Aorta (tissue), 5 donors: ENCODE measurements at regions not wholly inside any gene's neighbourhood (a gene's known extent, or its start where the extent isn't known, plus 50 kb on each side); places are given as distances from the start of the nearest gene placed in this dataset.

Source experiments
- ATAC-seq: fragments of 200-7000 bp; cut with Tn5 transposase; one replicate; pipeline ENCODE4 v1.9.1; 2022; ENCODE audit warnings: moderate library complexity; ENCODE audit not compliant: low FRiP score
- DNase-seq, 2 donors: peaks; one replicate each; pipeline ENCODE4 v3.0.0-alpha.2; 2020
- H3K27ac ChIP-seq, 2 donors: one replicate each; pipeline ENCODE4 v1.5.1; 2013; ENCODE audit warnings: low read length in 2 of 2, mild to moderate bottlenecking in 2 of 2, moderate library complexity in 2 of 2, control low read depth in 1 of 2, inconsistent platforms in 1 of 2, low read depth in 1 of 2
- H3K27me3 ChIP-seq, 2 donors: one replicate each; pipeline ENCODE4 v1.6.1; 2013; ENCODE audit warnings: control low read depth in 1 of 2, low read length in 1 of 2, mild to moderate bottlenecking in 1 of 2, moderate library complexity in 1 of 2; ENCODE audit not compliant: insufficient read depth in 2 of 2, control insufficient read depth in 1 of 2
- H3K36me3 ChIP-seq, 2 donors: one replicate each; pipeline ENCODE4 v1.6.1; 2013; ENCODE audit warnings: control low read depth in 1 of 2, low read length in 1 of 2, mild to moderate bottlenecking in 1 of 2; ENCODE audit not compliant: insufficient read depth in 2 of 2, control insufficient read depth in 1 of 2
- H3K4me1 ChIP-seq, 2 donors: one replicate each; pipeline ENCODE4 v1.6.1; 2013; ENCODE audit warnings: low read length in 2 of 2, control low read depth in 1 of 2, mild to moderate bottlenecking in 1 of 2, moderate library complexity in 1 of 2; ENCODE audit not compliant: insufficient read depth in 2 of 2, control insufficient read depth in 1 of 2
- H3K4me3 ChIP-seq, 2 donors: one replicate each; pipeline ENCODE4 v1.5.1; 2013; ENCODE audit warnings: low read length in 2 of 2, control low read depth in 1 of 2, mild to moderate bottlenecking in 1 of 2
- H3K9me3 ChIP-seq: one replicate; pipeline ENCODE4 v1.6.1; 2013; ENCODE audit warnings: mild to moderate bottlenecking, low read length; ENCODE audit not compliant: control insufficient read depth
- WGBS, 2 donors: extraction: QIAGEN DNeasy Blood & Tissue Kit; methylation state at CpG; one replicate each; pipeline ENCODE4 v1.1.7; 2013; 5-methylcytosine and 5-hydroxymethylcytosine counted together
- intact Hi-C, 2 donors: fragments of 100-400 bp; cut with DNase I; formaldehyde crosslinking; loops; one replicate each; pipeline versions ENCODE4 v1.14.2 to v1.15.0; 2022
- donor health status: healthy with polysubstance abuse.
- donor health status: Bipolar disorder and iron deficiency.
- donor health status: DM: no; HTN: no; CAD: no.
- donor health status: DM: no; HTN: no; CAD: no.
- donor health status: DM: yes; HTN: yes; CAD: no.

- Histone ChIP-seq H3K27ac (no peak overlapping the region), H3K36me3 (no peaks in the 10 kb centered on the region), H3K9me3 (peaks cover 2% of the 10 kb centered on the region), H3K4me1 (no peaks in the 10 kb centered on the region), H3K4me3 (no peak overlapping the region), H3K27me3 (no peaks in the 10 kb centered on the region)
- intact Hi-C loops, result no loop called here
- DNase-seq, result no peak
- ATAC-seq, result no peak
Observed at GRCh38 chr7:11960621-11961020, 128.6 kb upstream of the THSD7A start.

GRCh38 chr7:11969643-11970042 lies 137.6 kb upstream of the THSD7A start:
- 68 to 70% methylated on average over 1 of the region's 1 CpG for WGBS, 2 donors
- intact Hi-C loops, result no loop called here
- DNase-seq (no peak), ATAC-seq (no peak)
- no peaks in the 10 kb centered on the region for H3K9me3 ChIP-seq
- no peaks in the 10 kb centered on the region for H3K36me3 ChIP-seq
- H3K27me3 ChIP-seq, result no peaks in the 10 kb centered on the region
- H3K4me1 ChIP-seq, result no peaks in the 10 kb centered on the region
- no peak overlapping the region for H3K4me3 ChIP-seq
- H3K27ac ChIP-seq, result no peak overlapping the region

- 35 to 55% methylated on average over 3 of the region's 3 CpGs for WGBS, 2 donors
- DNase-seq (no peak), ATAC-seq (no peak)
- H3K9me3 ChIP-seq, result no peaks in the 10 kb centered on the region
- H3K4me1 ChIP-seq, result no peaks in the 10 kb centered on the region
- H3K27me3 ChIP-seq, result no peaks in the 10 kb centered on the region
- intact Hi-C loops, result no loop called here
- no peaks in the 10 kb centered on the region for H3K36me3 ChIP-seq
- H3K27ac ChIP-seq, result no peak overlapping the region
- no peak overlapping the region for H3K4me3 ChIP-seq
Observed at GRCh38 chr7:11970132-11970531, 138.1 kb upstream of the THSD7A start.

GRCh38 chr7:11985376-11985775 lies 153.4 kb upstream of the THSD7A start:
- Histone ChIP-seq H3K9me3 (no peaks in the 10 kb centered on the region), H3K4me1 (no peaks in the 10 kb centered on the region), H3K27me3 (no peaks in the 10 kb centered on the region), H3K27ac (no peak overlapping the region), H3K36me3 (no peaks in the 10 kb centered on the region), H3K4me3 (no peak overlapping the region)
- intact Hi-C loops, result no loop called here
- DNase-seq (no peak), ATAC-seq (no peak)

- Histone ChIP-seq H3K9me3 (no peaks in the 10 kb centered on the region), H3K36me3 (no peaks in the 10 kb centered on the region), H3K27me3 (no peaks in the 10 kb centered on the region), H3K27ac (no peak overlapping the region), H3K4me1 (no peaks in the 10 kb centered on the region), H3K4me3 (no peak overlapping the region)
- 67 to 70% methylated on average over 3 of the region's 3 CpGs for WGBS, 2 donors
- ATAC-seq (no peak), DNase-seq (no peak)
- intact Hi-C loops, result no loop called here
Observed at GRCh38 chr7:11985971-11986370, 154.0 kb upstream of the THSD7A start.

GRCh38 chr7:11988186-11988585 lies 156.2 kb upstream of the THSD7A start:
- Histone ChIP-seq H3K4me3 (no peak overlapping the region), H3K27ac (no peak overlapping the region), H3K27me3 (no peaks in the 10 kb centered on the region), H3K9me3 (no peaks in the 10 kb centered on the region), H3K36me3 (no peaks in the 10 kb centered on the region), H3K4me1 (no peaks in the 10 kb centered on the region)
- 33 to 40% methylated on average over 1 of the region's 1 CpG for WGBS, 2 donors
- intact Hi-C loops, result no loop called here
- ATAC-seq, result no peak
- DNase-seq, result no peak

GRCh38 chr7:12002428-12002827 lies 170.4 kb upstream of the THSD7A start:
- no peaks in the 10 kb centered on the region for H3K27me3 ChIP-seq
- no peaks in the 10 kb centered on the region for H3K4me1 ChIP-seq
- ATAC-seq (no peak), DNase-seq (no peak)
- intact Hi-C loops, result no loop called here
- H3K9me3 ChIP-seq, result no peaks in the 10 kb centered on the region
- no peaks in the 10 kb centered on the region for H3K36me3 ChIP-seq
- 71 to 81% methylated on average over 1 of the region's 1 CpG for WGBS, 2 donors
- no peak overlapping the region for H3K27ac ChIP-seq
- H3K4me3 ChIP-seq, result no peak overlapping the region

- Histone ChIP-seq H3K27ac (no peak overlapping the region), H3K4me1 (no peaks in the 10 kb centered on the region), H3K4me3 (no peak overlapping the region), H3K9me3 (no peaks in the 10 kb centered on the region), H3K27me3 (no peaks in the 10 kb centered on the region), H3K36me3 (no peaks in the 10 kb centered on the region)
- ATAC-seq (no peak), DNase-seq (no peak)
- intact Hi-C loops, result no loop called here
- 86 to 91% methylated on average over 5 of the region's 5 CpGs for WGBS, 2 donors
Observed at GRCh38 chr7:12004581-12004980, 172.6 kb upstream of the THSD7A start.

- Histone ChIP-seq H3K9me3 (no peaks in the 10 kb centered on the region), H3K4me3 (no peak overlapping the region), H3K4me1 (no peaks in the 10 kb centered on the region), H3K36me3 (no peaks in the 10 kb centered on the region), H3K27ac (no peak overlapping the region), H3K27me3 (no peaks in the 10 kb centered on the region)
- intact Hi-C loops, result no loop called here
- no peak for ATAC-seq
- WGBS, 2 donors, result 58 to 65% methylated on average over 2 of the region's 2 CpGs
- no peak for DNase-seq
Observed at GRCh38 chr7:12007576-12007975, 175.6 kb upstream of the THSD7A start.
